Activated CD4-positive, alpha-beta memory T cell treated with anti-CD3 and anti-CD28 coated beads, Interleukin-2, amount 10 ng/mL, durations not matched to agents 7 days and 5 days (primary cell): ENCODE measurements at regions not wholly inside any gene's neighbourhood (a gene's known extent, or its start where the extent isn't known, plus 50 kb on each side); places are given as distances from the start of the nearest gene placed in this dataset.
A peak's percentile ranks its signal among the peaks of the same experiment; 100 is the strongest.

Source experiments
- CTCF ChIA-PET: fragments of 350-600 bp; sonication (Branson Sonifier 250); formaldehyde crosslinking; loops from one replicate; lab custom pipeline; 2021; ENCODE audit warnings: antibody characterized with exemption, inconsistent platforms; lab: Charles Lee
- POLR2A ChIA-PET: fragments of 350-600 bp; sonication (Branson Sonifier 250); formaldehyde crosslinking; loops from one replicate; lab custom pipeline; 2021; ENCODE audit warnings: antibody characterized with exemption; lab: Charles Lee
- DNase-seq: peaks from one replicate; pipeline ENCODE4 v3.0.0-alpha.2; 2020
- H3K27ac Mint-ChIP-seq: one replicate; pipeline ENCODE4 v1.8.0; 2021; ENCODE audit warnings: mild to moderate bottlenecking, mixed read lengths
- H3K27me3 Mint-ChIP-seq: one replicate; pipeline ENCODE4 v1.8.0; 2021; ENCODE audit warnings: mixed read lengths
- H3K36me3 Mint-ChIP-seq: one replicate; pipeline ENCODE4 v1.8.0; 2021; ENCODE audit warnings: low read depth, mixed read lengths
- H3K4me1 Mint-ChIP-seq: one replicate; pipeline ENCODE4 v1.8.0; 2021; ENCODE audit warnings: mixed read lengths
- H3K4me3 Mint-ChIP-seq: one replicate; pipeline ENCODE4 v1.8.0; 2021; ENCODE audit warnings: mild to moderate bottlenecking, mixed read lengths
- H3K9me3 Mint-ChIP-seq: one replicate; pipeline ENCODE4 v1.8.0; 2021; ENCODE audit warnings: mixed read lengths

DNA sequence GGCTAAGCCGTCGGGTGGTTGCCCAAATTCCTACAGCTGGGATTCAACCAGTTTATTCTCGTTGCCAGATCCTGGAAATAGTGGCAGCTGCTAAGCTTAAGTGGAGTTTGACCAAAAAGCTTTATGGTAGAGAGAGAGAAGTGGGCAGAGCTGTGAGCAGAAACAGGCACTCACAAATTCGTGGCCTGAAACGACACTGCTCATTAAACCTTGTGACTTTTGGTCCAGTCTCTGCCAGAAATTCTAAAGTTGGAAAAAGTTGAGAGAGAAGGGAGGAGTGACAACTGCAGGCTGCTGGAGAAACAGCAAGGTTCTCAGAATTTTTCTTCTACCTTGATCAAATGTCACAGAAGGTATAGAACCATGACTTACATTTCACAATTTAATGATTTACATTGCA lies 131.5 kb downstream of the MTX3 start:
- H3K4me3 Mint-ChIP-seq = no peak overlapping the region
- no peaks in the 10 kb centered on the region for H3K9me3 Mint-ChIP-seq
- H3K4me1 Mint-ChIP-seq = no peaks in the 10 kb centered on the region
- ChIA-PET CTCF (interaction anchor here (0.7 to 0.8 kb wide), 2 partner anchors 219 to 223 kb away, joined by 3 to 6 read pairs; no protein-coding TSS in a partner anchor), POLR2A (no interaction called here)
- peaks cover 25% of the 10 kb centered on the region for H3K27me3 Mint-ChIP-seq
- DNase-seq = no peak
- H3K27ac Mint-ChIP-seq = no peak overlapping the region
- H3K36me3 Mint-ChIP-seq = no peaks in the 10 kb centered on the region

DNA sequence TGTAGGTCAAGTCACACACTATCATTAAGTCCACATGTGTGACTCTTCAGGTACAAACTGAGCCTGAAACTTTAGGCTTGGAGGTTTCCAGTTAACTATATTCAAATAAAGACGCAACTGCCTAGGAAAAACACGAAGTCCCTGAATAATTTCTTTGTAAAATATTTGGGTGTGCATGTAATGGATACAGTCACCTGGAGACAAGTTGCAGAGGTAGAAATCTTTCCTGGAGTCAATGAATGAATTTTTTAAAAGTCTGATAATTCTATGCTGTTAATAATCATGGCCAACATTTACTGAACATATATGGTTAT lies 132.7 kb downstream of the MTX3 start:
- Mint-ChIP-seq H3K9me3 (no peaks in the 10 kb centered on the region), H3K27ac (no peak overlapping the region), H3K36me3 (no peaks in the 10 kb centered on the region), H3K4me1 (no peaks in the 10 kb centered on the region), H3K27me3 (peaks cover 27% of the 10 kb centered on the region), H3K4me3 (no peak overlapping the region)
- DNase-seq = no peak
- CTCF ChIA-PET = interaction anchor here (0.5 to 1.7 kb wide), 11 partner anchors 9 to 305 kb away, joined by 3 to 6 read pairs (median 3); no protein-coding TSS in a partner anchor
- POLR2A ChIA-PET = no interaction called here

DNA sequence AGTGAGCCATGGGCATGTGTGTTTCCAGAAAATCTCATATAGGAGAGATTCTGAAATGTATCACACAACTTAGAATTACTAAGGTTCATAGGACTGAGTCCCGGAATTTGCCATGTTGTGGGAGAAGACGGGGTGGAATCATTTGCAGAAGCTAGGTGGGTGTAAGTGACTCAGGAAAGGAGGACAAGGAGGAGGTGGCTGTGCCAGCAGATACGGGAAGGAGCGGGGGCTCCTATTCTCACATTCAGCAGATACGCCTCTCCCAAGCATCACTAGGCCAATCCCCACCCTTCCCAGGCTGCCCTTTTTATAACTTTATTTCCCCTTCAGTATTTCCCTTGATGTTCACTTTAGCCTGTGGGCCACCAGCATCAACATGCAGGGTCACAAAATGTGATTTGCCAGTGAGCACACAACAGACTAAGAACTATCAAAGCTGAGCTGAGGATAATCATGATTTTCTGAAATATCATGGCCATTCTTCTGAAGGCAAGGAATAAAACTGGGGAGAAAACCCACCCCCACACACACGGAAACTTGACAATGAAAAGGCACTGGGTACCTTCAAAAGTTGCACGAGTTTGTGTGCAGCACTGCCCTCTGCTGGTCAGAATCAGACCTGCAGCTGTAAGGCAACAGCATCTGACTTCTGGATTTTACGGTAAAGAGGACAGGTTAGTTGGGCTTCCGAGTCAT lies 133.2 kb downstream of the MTX3 start:
- POLR2A ChIA-PET = no interaction called here
- CTCF ChIA-PET = interaction anchor here (0.5 to 1.7 kb wide), 14 partner anchors 9 to 1217 kb away, joined by 3 to 6 read pairs (median 3); no protein-coding TSS in a partner anchor
- H3K27ac Mint-ChIP-seq = no peak overlapping the region
- no peaks in the 10 kb centered on the region for H3K9me3 Mint-ChIP-seq
- no peaks in the 10 kb centered on the region for H3K4me1 Mint-ChIP-seq
- DNase-seq = peak; percentile 81
- H3K36me3 Mint-ChIP-seq = no peaks in the 10 kb centered on the region
- no peak overlapping the region for H3K4me3 Mint-ChIP-seq
- H3K27me3 Mint-ChIP-seq = peaks cover 24% of the 10 kb centered on the region

DNA sequence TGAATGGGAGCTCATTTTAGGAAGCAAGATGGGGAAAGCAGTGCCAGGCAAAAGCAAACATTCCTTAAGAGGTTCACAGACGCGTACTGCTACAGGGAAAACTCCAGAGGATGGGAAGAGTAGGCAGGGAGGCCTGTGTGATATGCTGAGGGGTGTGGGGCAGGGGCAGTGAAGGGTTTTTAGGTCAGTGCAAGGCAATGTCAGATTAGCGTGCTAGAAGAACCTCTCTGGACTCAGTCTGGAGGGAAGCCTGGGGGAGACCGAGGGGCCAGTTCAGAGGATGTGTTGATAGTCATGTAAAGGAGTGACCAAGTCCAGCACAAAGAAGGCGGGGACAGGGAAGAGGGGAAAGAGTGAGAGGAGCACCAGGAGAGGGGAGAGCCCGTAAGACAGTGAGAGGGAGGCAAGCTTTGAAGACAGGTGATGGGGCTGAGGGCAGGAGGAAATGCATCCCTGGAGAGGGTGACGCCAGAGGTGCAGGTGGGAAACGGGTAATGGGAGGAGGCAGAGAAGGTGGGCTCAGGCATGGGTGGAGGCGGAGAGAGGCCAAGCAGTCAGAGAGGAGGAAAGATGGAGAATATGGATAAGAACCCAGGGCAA lies 134.5 kb downstream of the MTX3 start:
- ChIA-PET CTCF (interaction anchor here (0.8 to 0.9 kb wide), 2 partner anchors 16 to 227 kb away, joined by 3 read pairs; no protein-coding TSS in a partner anchor), POLR2A (no interaction called here)
- no peak for DNase-seq
- peaks cover 22% of the 10 kb centered on the region for H3K27me3 Mint-ChIP-seq
- H3K4me3 Mint-ChIP-seq = no peak overlapping the region
- no peaks in the 10 kb centered on the region for H3K36me3 Mint-ChIP-seq
- H3K4me1 Mint-ChIP-seq = no peaks in the 10 kb centered on the region
- H3K27ac Mint-ChIP-seq = no peak overlapping the region
- no peaks in the 10 kb centered on the region for H3K9me3 Mint-ChIP-seq

DNA sequence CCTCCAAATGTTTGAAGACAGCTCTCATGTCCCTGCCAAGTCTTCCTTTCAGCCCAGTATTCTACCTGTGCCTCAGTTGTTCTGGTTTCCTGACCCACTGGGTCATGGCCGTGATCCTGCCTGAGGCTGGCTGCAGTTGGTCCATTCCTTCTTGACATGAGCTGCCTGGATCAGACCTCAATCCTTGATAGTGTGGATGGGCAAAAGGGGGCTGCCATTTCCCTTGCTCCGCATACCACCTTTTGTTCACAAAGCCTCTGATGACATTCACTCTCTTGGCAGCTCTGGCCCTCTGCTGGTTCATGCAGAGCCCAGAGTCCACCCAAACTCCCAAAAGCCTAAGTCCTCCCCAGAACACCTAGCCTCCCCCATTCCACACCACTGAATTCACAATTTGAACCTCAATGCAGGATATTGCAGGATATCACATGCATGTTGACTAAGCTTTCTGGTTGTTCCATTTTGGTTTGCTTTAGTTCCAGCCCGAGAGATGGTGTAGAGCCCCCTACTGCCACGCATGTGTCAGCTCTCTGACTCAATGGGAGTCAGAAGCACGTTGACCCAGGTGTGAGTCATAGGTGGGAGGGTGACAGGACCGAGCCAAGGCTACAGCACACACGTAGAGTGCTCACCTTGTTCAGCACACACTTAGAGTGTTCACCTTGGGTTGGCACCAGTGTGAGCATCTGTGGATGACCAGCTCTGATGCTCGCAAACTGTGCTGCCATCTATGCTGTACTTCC lies 137.2 kb downstream of the MTX3 start:
- POLR2A ChIA-PET = no interaction called here
- CTCF ChIA-PET = interaction anchor here (0.6 to 1.7 kb wide), 3 partner anchors 151 to 363 kb away, joined by 3 to 5 read pairs (median 5); no protein-coding TSS in a partner anchor

DNA sequence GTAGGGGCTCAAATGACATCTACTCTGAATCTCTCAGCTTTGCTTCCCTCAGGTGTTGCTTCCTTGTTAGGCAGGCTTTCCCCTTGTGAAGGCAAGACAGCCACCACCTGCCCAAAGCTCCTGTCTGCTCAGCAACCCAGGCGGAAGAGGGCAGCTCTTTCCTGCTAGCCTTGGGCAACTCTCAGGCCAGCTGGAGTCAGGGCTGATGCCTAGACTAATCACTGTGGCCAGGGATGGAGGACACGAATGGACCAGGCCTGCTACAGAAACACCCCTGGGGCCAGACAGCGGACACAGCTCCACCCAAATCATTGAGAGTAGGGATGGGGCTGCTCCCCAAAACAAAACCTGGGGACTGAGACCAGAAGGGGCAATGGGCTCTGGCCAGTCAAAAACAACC lies 138.0 kb downstream of the MTX3 start:
- H3K27ac Mint-ChIP-seq = no peak overlapping the region
- no peak for DNase-seq
- ChIA-PET CTCF (interaction anchor here (0.6 to 1.7 kb wide), 2 partner anchors 17 to 231 kb away, joined by 3 to 5 read pairs; no protein-coding TSS in a partner anchor), POLR2A (no interaction called here)
- H3K4me1 Mint-ChIP-seq = peaks cover 4% of the 10 kb centered on the region
- H3K27me3 Mint-ChIP-seq = peaks cover 13% of the 10 kb centered on the region
- no peaks in the 10 kb centered on the region for H3K9me3 Mint-ChIP-seq
- H3K4me3 Mint-ChIP-seq = no peak overlapping the region
- H3K36me3 Mint-ChIP-seq = no peaks in the 10 kb centered on the region

More for the DNA sequence above, 137.2 kb downstream of the MTX3 start:
- no peaks in the 10 kb centered on the region for H3K9me3 Mint-ChIP-seq
- no peaks in the 10 kb centered on the region for H3K4me1 Mint-ChIP-seq
- no peaks in the 10 kb centered on the region for H3K36me3 Mint-ChIP-seq
- peaks cover 15% of the 10 kb centered on the region for H3K27me3 Mint-ChIP-seq
- no peak overlapping the region for H3K27ac Mint-ChIP-seq
- no peak for DNase-seq
- H3K4me3 Mint-ChIP-seq = no peak overlapping the region

DNA sequence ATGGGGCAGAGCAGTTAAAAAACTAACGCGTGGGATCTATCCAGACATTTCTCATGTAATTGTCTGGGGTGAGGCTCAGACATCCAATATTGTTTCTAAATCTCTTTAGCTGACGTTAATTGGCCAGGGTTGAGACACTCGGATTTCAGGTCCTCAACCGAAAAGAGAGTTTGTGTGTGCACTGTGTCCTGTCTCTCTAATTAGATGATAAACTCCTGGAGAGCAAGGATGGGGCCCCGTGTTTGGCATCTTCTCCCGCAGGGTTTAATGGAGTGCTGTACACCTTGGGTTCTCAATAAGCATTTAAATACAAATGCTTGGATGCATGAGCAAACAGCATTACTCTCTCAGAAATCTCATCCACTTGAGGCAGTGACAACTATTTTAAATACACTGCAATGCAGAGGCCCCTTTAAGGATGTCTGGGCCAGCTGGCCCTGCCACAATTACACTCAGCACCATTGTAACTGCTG lies 139.6 kb downstream of the MTX3 start:
- CTCF ChIA-PET = no interaction called here
- Mint-ChIP-seq H3K9me3 (no peaks in the 10 kb centered on the region), H3K4me3 (no peak overlapping the region), H3K27me3 (peaks cover 11% of the 10 kb centered on the region), H3K36me3 (no peaks in the 10 kb centered on the region), H3K27ac (no peak overlapping the region), H3K4me1 (peaks cover 13% of the 10 kb centered on the region)
- no peak for DNase-seq
- POLR2A ChIA-PET = no interaction called here

DNA sequence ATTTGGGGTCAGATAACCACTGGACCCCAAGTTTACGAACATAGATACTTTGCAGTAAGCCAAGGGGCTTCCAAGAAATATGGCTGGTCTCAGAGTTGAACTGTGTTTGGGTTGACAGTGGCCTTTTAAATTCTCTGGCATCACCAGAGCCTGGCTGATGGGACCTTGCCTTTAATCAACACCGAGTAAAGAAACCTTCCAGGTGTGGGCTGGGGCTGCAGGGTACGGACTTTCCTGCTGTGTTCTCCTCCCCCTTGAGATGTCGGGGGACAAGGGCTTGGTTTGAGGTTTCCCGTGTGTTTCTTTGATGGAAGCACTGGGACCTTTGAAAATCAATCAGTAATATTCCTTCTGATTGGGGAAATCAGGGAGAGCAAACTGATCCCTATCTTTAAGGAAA lies 140.1 kb downstream of the MTX3 start:
- Mint-ChIP-seq H3K27me3 (peaks cover 11% of the 10 kb centered on the region), H3K27ac (no peak overlapping the region), H3K4me1 (peaks cover 17% of the 10 kb centered on the region), H3K9me3 (no peaks in the 10 kb centered on the region), H3K36me3 (no peaks in the 10 kb centered on the region), H3K4me3 (no peak overlapping the region)
- CTCF ChIA-PET = no interaction called here
- POLR2A ChIA-PET = no interaction called here
- no peak for DNase-seq

DNA sequence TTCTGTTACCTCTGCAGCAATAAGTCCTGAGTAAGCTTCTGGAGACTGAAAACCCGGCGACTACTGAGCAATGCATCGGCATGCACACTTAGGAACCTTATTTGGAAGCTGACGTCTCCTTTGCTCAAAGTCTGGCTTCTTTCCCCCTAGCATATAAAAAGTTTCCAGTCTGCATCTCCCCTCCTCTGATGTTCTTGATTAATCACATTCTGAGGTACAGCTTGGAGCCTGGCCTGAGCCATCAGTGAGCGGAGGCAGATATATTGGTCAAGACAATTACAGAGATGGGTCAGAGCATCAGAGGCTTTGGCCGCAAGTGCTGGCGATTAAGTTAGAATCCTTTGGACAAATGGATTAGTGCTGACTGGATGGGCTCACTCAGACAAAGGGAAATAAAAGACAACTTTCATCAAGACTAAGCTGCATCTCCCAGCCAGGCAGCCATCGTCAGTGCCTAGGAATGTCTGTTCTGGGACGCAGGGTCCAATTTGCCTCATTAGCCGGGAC lies 140.7 kb downstream of the MTX3 start:
- no peak for DNase-seq
- Mint-ChIP-seq H3K4me3 (no peak overlapping the region), H3K9me3 (no peaks in the 10 kb centered on the region), H3K36me3 (no peaks in the 10 kb centered on the region), H3K27ac (no peak overlapping the region), H3K27me3 (peaks cover 11% of the 10 kb centered on the region), H3K4me1 (peaks cover 22% of the 10 kb centered on the region)
- ChIA-PET POLR2A (no interaction called here), CTCF (no interaction called here)

DNA sequence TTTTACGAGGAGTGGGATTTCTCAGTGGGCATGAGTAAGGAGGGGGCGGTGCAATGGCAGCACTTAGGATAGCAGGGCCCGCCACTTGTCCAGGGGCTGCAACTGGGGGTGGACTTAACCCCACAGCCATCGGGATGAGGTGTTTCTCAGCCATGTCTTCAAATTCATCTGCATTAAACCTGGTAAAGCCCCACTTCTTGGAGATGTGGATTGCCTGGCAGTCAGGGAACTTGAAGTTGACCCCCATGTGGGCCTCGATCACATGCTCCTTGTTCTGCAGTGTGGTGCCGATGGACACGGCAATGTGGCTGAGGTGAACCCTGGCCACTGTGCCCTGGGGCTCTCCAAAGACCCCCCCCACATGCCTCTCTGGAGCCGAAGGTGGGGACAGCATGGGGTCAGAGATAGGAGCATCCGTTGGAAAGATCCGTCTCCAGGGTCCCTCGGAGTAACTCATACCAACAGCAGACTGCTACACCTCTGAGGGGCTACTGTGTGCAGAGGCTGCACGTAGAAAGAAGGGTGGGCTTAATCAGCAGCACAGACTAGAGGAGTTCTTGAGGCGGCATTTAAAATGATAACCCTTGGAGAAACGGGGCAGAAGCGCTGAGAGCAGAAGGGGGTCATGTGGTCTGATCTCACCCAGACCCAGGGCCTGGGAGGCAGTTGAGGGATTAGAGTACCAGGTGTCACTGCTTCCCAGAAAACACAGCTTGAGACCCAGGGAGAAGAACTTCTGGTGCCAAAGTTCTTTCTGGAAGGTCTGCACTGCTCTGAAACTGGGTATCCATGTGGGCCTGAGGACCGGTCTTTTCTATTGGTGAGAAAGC lies 141.4 kb downstream of the MTX3 start:
- DNase-seq = no peak
- ChIA-PET CTCF (interaction anchor here (1.2 kb wide), 1 partner anchor 8 kb away, joined by 3 read pairs; no protein-coding TSS in a partner anchor), POLR2A (no interaction called here)
- H3K9me3 Mint-ChIP-seq = no peaks in the 10 kb centered on the region
- no peak overlapping the region for H3K27ac Mint-ChIP-seq
- peaks cover 25% of the 10 kb centered on the region for H3K4me1 Mint-ChIP-seq
- H3K4me3 Mint-ChIP-seq = no peak overlapping the region
- H3K27me3 Mint-ChIP-seq = peaks cover 11% of the 10 kb centered on the region
- H3K36me3 Mint-ChIP-seq = no peaks in the 10 kb centered on the region
